Calu3 (cell line): ENCODE measurements at regions not wholly inside any gene's neighbourhood (a gene's known extent, or its start where the extent isn't known, plus 50 kb on each side); places are given as distances from the start of the nearest gene placed in this dataset.

Experiments used
- BruUV-seq: library from RNA; stranded (reverse); fragments of 400-500 nt; replicated peaks from 2 replicates; lab custom pipeline; 2021; lab: Mats Ljungman, UMichigan
- CTCF ChIA-PET: fragments of 300-600 bp; sonication (Branson Sonifier 250); formaldehyde crosslinking; loops from one replicate; lab custom pipeline; 2022; ENCODE audit warnings: antibody characterized with exemption; lab: Charles Lee
- DNase-seq: peaks from one replicate; pipeline ENCODE4 v3.0.0; 2022
- H3K27ac Mint-ChIP-seq: one replicate; pipeline ENCODE4 v1.8.0; 2022; ENCODE audit warnings: mixed read lengths; ENCODE audit not compliant: unreplicated experiment
- H3K27me3 Mint-ChIP-seq: one replicate; pipeline ENCODE4 v1.8.0; 2022; ENCODE audit warnings: mixed read lengths; ENCODE audit not compliant: unreplicated experiment
- H3K36me3 Mint-ChIP-seq: one replicate; pipeline ENCODE4 v1.8.0; 2022; ENCODE audit warnings: mild to moderate bottlenecking, moderate library complexity, mixed read lengths; ENCODE audit not compliant: insufficient read depth, unreplicated experiment
- H3K4me1 Mint-ChIP-seq: one replicate; pipeline ENCODE4 v1.8.0; 2022; ENCODE audit warnings: mild to moderate bottlenecking, low read depth, mixed read lengths; ENCODE audit not compliant: unreplicated experiment
- H3K4me3 Mint-ChIP-seq: one replicate; pipeline ENCODE4 v1.8.0; 2022; ENCODE audit warnings: mild to moderate bottlenecking, low read depth, moderate library complexity, mixed read lengths; ENCODE audit not compliant: unreplicated experiment
- H3K9me3 Mint-ChIP-seq: one replicate; pipeline ENCODE4 v1.8.0; 2022; ENCODE audit warnings: low read depth, mixed read lengths; ENCODE audit not compliant: unreplicated experiment
- CTCF ChIP-seq: fragments of 200-600 bp; IDR thresholded peaks from one replicate; pipeline ENCODE4 v1.8.0; 2022; ENCODE audit warnings: antibody characterized with exemption; ENCODE audit not compliant: unreplicated experiment
- intact Hi-C: fragments of 100-400 bp; cut with micrococcal nuclease; formaldehyde crosslinking; loops from one replicate; pipeline ENCODE4 v1.10.0; 2022; ENCODE audit not compliant: unreplicated experiment

GRCh38 chr6:105949869-105950268 lies 136.3 kb upstream of the PRDM1 start:
- no peak for TF ChIP-seq CTCF
- intact Hi-C loops: no loop called here
- Mint-ChIP-seq H3K27ac (no peak overlapping the region), H3K36me3 (no peaks in the 10 kb centered on the region), H3K4me3 (no peak overlapping the region), H3K27me3 (peaks cover 12% of the 10 kb centered on the region), H3K9me3 (no peaks in the 10 kb centered on the region), H3K4me1 (no peaks in the 10 kb centered on the region)
- no TSS peak for BruUV-seq
- CTCF ChIA-PET: interaction anchor here (0.6 kb wide), 1 partner anchor 221 kb away, joined by 3 read pairs; no protein-coding TSS in a partner anchor
- no peak for DNase-seq

GRCh38 chr6:105943514-105943913 lies 142.6 kb upstream of the PRDM1 start:
- no peak for TF ChIP-seq CTCF
- peaks cover 13% of the 10 kb centered on the region for H3K27me3 Mint-ChIP-seq
- no peak overlapping the region for H3K4me3 Mint-ChIP-seq
- H3K36me3 Mint-ChIP-seq: no peaks in the 10 kb centered on the region
- no peaks in the 10 kb centered on the region for H3K9me3 Mint-ChIP-seq
- CTCF ChIA-PET: interaction anchor here (0.8 kb wide), 1 partner anchor 51 kb away, joined by 3 read pairs; no protein-coding TSS in a partner anchor
- no peak for DNase-seq
- intact Hi-C loops: no loop called here
- no peaks in the 10 kb centered on the region for H3K4me1 Mint-ChIP-seq
- no TSS peak for BruUV-seq
- no peak overlapping the region for H3K27ac Mint-ChIP-seq

GRCh38 chr6:105941621-105942412 lies 144.3 kb upstream of the PRDM1 start:
- H3K27ac Mint-ChIP-seq: no peak overlapping the region
- no peaks in the 10 kb centered on the region for H3K4me1 Mint-ChIP-seq
- H3K4me3 Mint-ChIP-seq: no peak overlapping the region
- H3K36me3 Mint-ChIP-seq: no peaks in the 10 kb centered on the region
- H3K27me3 Mint-ChIP-seq: peaks cover 13% of the 10 kb centered on the region
- DNase-seq: no peak
- no peaks in the 10 kb centered on the region for H3K9me3 Mint-ChIP-seq
- intact Hi-C loops: no loop called here
- CTCF ChIA-PET: no interaction called here
- TF ChIP-seq CTCF: no peak
- BruUV-seq: no TSS peak

- no TSS peak for BruUV-seq
- Mint-ChIP-seq H3K27ac (no peak overlapping the region), H3K4me3 (no peak overlapping the region), H3K9me3 (no peaks in the 10 kb centered on the region), H3K27me3 (peaks cover 12% of the 10 kb centered on the region), H3K4me1 (no peaks in the 10 kb centered on the region), H3K36me3 (no peaks in the 10 kb centered on the region)
- no peak for TF ChIP-seq CTCF
- intact Hi-C loops: no loop called here
- DNase-seq: no peak
- CTCF ChIA-PET: no interaction called here
Observed at GRCh38 chr6:105940990-105941389, 145.1 kb upstream of the PRDM1 start.
